ENCODE measurements at regions not wholly inside any gene's neighbourhood (a gene's known extent, or its start where the extent isn't known, plus 50 kb on each side); places are given as distances from the start of the nearest gene placed in this dataset.

- TF ChIP-seq POLR2A (IDR thresholded peaks at IDR 0.05) (no peak), POLR2AphosphoS5 (IDR thresholded peaks at IDR 0.05) (no peak)
Observed at GRCh38 chr22:34903416-34903815, 162.5 kb upstream of the ISX start.

Data from spleen (tissue), 3 donors.